ENCODE measurements at regions not wholly inside any gene's neighbourhood (a gene's known extent, or its start where the extent isn't known, plus 50 kb on each side); places are given as distances from the start of the nearest gene placed in this dataset.

GRCh38 chr10:91700273-91700672 is 67.4 kb upstream of the PPP1R3C start:
- 63 to 74% (median 73%) methylated on average over 5 of the region's 5 CpGs for WGBS, 3 donors
- H3K27ac ChIP-seq (ENCODE audit: low read depth in 1 of 3, low read length in 2 of 3), result no peak overlapping the region
- no peaks in the 10 kb centered on the region for H3K36me3 ChIP-seq (ENCODE audit: control insufficient read depth in 3 of 3, insufficient read depth in 2 of 3, low read depth in 1 of 3, low read length in 3 of 3)
- no peaks in the 10 kb centered on the region for H3K4me1 ChIP-seq (ENCODE audit: control insufficient read depth in 3 of 3, insufficient read depth in 2 of 3, low read depth in 1 of 3, low read length in 2 of 3)
- no peaks in the 10 kb centered on the region for H3K9me3 ChIP-seq (ENCODE audit: control insufficient read depth in 2 of 2, insufficient read depth in 1 of 2, low read depth in 1 of 2, low read length in 1 of 2)
- no peaks in the 10 kb centered on the region for H3K27me3 ChIP-seq (ENCODE audit: control insufficient read depth in 3 of 3, insufficient read depth in 3 of 3, low read length in 3 of 3)
- DNase-seq (no peak), FAIRE-seq (no peak)
- no peak overlapping the region for H3K4me3 ChIP-seq (ENCODE audit: low read depth in 1 of 3, low read length in 3 of 3)

- FAIRE-seq, result no peak
- 97% methylated on average over 3 of the region's 3 CpGs for WGBS, 3 donors
- Histone ChIP-seq H3K4me3 (ENCODE audit: low read depth in 1 of 3, low read length in 3 of 3) (no peak overlapping the region), H3K9me3 (ENCODE audit: control insufficient read depth in 2 of 2, insufficient read depth in 1 of 2, low read depth in 1 of 2, low read length in 1 of 2) (no peaks in the 10 kb centered on the region), H3K27ac (ENCODE audit: low read depth in 1 of 3, low read length in 2 of 3) (no peak overlapping the region), H3K4me1 (ENCODE audit: control insufficient read depth in 3 of 3, insufficient read depth in 2 of 3, low read depth in 1 of 3, low read length in 2 of 3) (no peaks in the 10 kb centered on the region), H3K36me3 (ENCODE audit: control insufficient read depth in 3 of 3, insufficient read depth in 2 of 3, low read depth in 1 of 3, low read length in 3 of 3) (no peaks in the 10 kb centered on the region), H3K27me3 (ENCODE audit: control insufficient read depth in 3 of 3, insufficient read depth in 3 of 3, low read length in 3 of 3) (no peaks in the 10 kb centered on the region)
- no peak for DNase-seq
These were observed 65.4 kb upstream of the PPP1R3C start for GRCh38 chr10:91698258-91698657.

- FAIRE-seq (no peak), DNase-seq (peak; percentile 69 to 71)
- no peaks in the 10 kb centered on the region for H3K9me3 ChIP-seq (ENCODE audit: control insufficient read depth in 2 of 2, insufficient read depth in 1 of 2, low read depth in 1 of 2, low read length in 1 of 2)
- no peak overlapping the region for H3K27ac ChIP-seq (ENCODE audit: low read depth in 1 of 3, low read length in 2 of 3)
- 65 to 79% (median 68%) methylated on average over 3 of the region's 3 CpGs for WGBS, 3 donors
- H3K4me3 ChIP-seq (ENCODE audit: low read depth in 1 of 3, low read length in 3 of 3), result no peak overlapping the region
- H3K27me3 ChIP-seq (ENCODE audit: control insufficient read depth in 3 of 3, insufficient read depth in 3 of 3, low read length in 3 of 3), result no peaks in the 10 kb centered on the region
- H3K4me1 ChIP-seq (ENCODE audit: control insufficient read depth in 3 of 3, insufficient read depth in 2 of 3, low read depth in 1 of 3, low read length in 2 of 3), result no peaks in the 10 kb centered on the region
- H3K36me3 ChIP-seq (ENCODE audit: control insufficient read depth in 3 of 3, insufficient read depth in 2 of 3, low read depth in 1 of 3, low read length in 3 of 3), result no peaks in the 10 kb centered on the region
These were observed 61.4 kb upstream of the PPP1R3C start for GRCh38 chr10:91694170-91694794.

GRCh38 chr10:91691981-91692380 is 59.1 kb upstream of the PPP1R3C start:
- no peaks in the 10 kb centered on the region for H3K9me3 ChIP-seq (ENCODE audit: control insufficient read depth in 2 of 2, insufficient read depth in 1 of 2, low read depth in 1 of 2, low read length in 1 of 2)
- H3K27me3 ChIP-seq (ENCODE audit: control insufficient read depth in 3 of 3, insufficient read depth in 3 of 3, low read length in 3 of 3), result no peaks in the 10 kb centered on the region
- FAIRE-seq (no peak), DNase-seq (no peak)
- WGBS, 3 donors, result 87 to 91% (median 90%) methylated on average over 6 of the region's 6 CpGs
- no peaks in the 10 kb centered on the region for H3K36me3 ChIP-seq (ENCODE audit: control insufficient read depth in 3 of 3, insufficient read depth in 2 of 3, low read depth in 1 of 3, low read length in 3 of 3)
- H3K27ac ChIP-seq (ENCODE audit: low read depth in 1 of 3, low read length in 2 of 3), result no peak overlapping the region
- no peak overlapping the region for H3K4me3 ChIP-seq (ENCODE audit: low read depth in 1 of 3, low read length in 3 of 3)
- H3K4me1 ChIP-seq (ENCODE audit: control insufficient read depth in 3 of 3, insufficient read depth in 2 of 3, low read depth in 1 of 3, low read length in 2 of 3), result no peaks in the 10 kb centered on the region

GRCh38 chr10:91690996-91691676 is 58.3 kb upstream of the PPP1R3C start:
- Histone ChIP-seq H3K4me1 (ENCODE audit: control insufficient read depth in 3 of 3, insufficient read depth in 2 of 3, low read depth in 1 of 3, low read length in 2 of 3) (no peaks in the 10 kb centered on the region), H3K4me3 (ENCODE audit: low read depth in 1 of 3, low read length in 3 of 3) (no peak overlapping the region), H3K27ac (ENCODE audit: low read depth in 1 of 3, low read length in 2 of 3) (no peak overlapping the region), H3K36me3 (ENCODE audit: control insufficient read depth in 3 of 3, insufficient read depth in 2 of 3, low read depth in 1 of 3, low read length in 3 of 3) (no peaks in the 10 kb centered on the region), H3K9me3 (ENCODE audit: control insufficient read depth in 2 of 2, insufficient read depth in 1 of 2, low read depth in 1 of 2, low read length in 1 of 2) (no peaks in the 10 kb centered on the region), H3K27me3 (ENCODE audit: control insufficient read depth in 3 of 3, insufficient read depth in 3 of 3, low read length in 3 of 3) (no peaks in the 10 kb centered on the region)
- DNase-seq, result no peak
- no peak for FAIRE-seq
- 81 to 91% (median 90%) methylated on average over 3 of the region's 3 CpGs for WGBS, 3 donors

GRCh38 chr10:91690412-91690811 is 57.5 kb upstream of the PPP1R3C start:
- H3K4me3 ChIP-seq (ENCODE audit: low read depth in 1 of 3, low read length in 3 of 3), result no peak overlapping the region
- H3K36me3 ChIP-seq (ENCODE audit: control insufficient read depth in 3 of 3, insufficient read depth in 2 of 3, low read depth in 1 of 3, low read length in 3 of 3), result no peaks in the 10 kb centered on the region
- no peak overlapping the region for H3K27ac ChIP-seq (ENCODE audit: low read depth in 1 of 3, low read length in 2 of 3)
- H3K4me1 ChIP-seq (ENCODE audit: control insufficient read depth in 3 of 3, insufficient read depth in 2 of 3, low read depth in 1 of 3, low read length in 2 of 3), result no peaks in the 10 kb centered on the region
- FAIRE-seq, result no peak
- no peaks in the 10 kb centered on the region for H3K27me3 ChIP-seq (ENCODE audit: control insufficient read depth in 3 of 3, insufficient read depth in 3 of 3, low read length in 3 of 3)
- DNase-seq, result no peak
- H3K9me3 ChIP-seq (ENCODE audit: control insufficient read depth in 2 of 2, insufficient read depth in 1 of 2, low read depth in 1 of 2, low read length in 1 of 2), result no peaks in the 10 kb centered on the region
- WGBS, 3 donors, result 67 to 80% (median 71%) methylated on average over 3 of the region's 3 CpGs

DNA sequence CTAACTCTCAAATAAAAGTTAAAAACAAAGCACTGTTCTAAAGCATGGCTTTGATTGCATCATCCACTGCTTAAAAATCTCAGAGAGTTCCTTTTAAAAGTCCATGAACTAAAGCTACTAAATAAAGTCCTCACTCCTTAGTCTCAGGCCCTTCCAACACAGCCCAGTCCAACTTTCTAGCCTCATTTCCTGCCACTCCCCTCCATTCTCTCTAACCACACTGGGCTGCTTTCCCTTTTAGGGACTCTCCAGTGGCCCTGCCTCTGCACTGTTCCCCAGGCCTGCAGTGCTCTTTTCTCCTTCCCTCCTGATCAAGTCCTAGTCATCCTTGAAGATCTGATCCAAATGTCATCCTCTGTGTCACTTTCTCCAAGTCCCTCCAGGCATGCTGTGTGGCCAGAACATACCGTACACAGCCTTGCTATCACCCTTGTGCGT is 56.9 kb upstream of the PPP1R3C start:
- H3K27me3 ChIP-seq (ENCODE audit: control insufficient read depth in 3 of 3, insufficient read depth in 3 of 3, low read length in 3 of 3), result no peaks in the 10 kb centered on the region
- no peaks in the 10 kb centered on the region for H3K36me3 ChIP-seq (ENCODE audit: control insufficient read depth in 3 of 3, insufficient read depth in 2 of 3, low read depth in 1 of 3, low read length in 3 of 3)
- peak overlapping the region in 1 of 3 donors; percentile 0 for H3K27ac ChIP-seq (ENCODE audit: low read depth in 1 of 3, low read length in 2 of 3)
- H3K4me3 ChIP-seq (ENCODE audit: low read depth in 1 of 3, low read length in 3 of 3), result no peak overlapping the region
- no peaks in the 10 kb centered on the region for H3K4me1 ChIP-seq (ENCODE audit: control insufficient read depth in 3 of 3, insufficient read depth in 2 of 3, low read depth in 1 of 3, low read length in 2 of 3)
- no peaks in the 10 kb centered on the region for H3K9me3 ChIP-seq (ENCODE audit: control insufficient read depth in 2 of 2, insufficient read depth in 1 of 2, low read depth in 1 of 2, low read length in 1 of 2)
- no peak for DNase-seq
- 88 to 92% (median 90%) methylated on average over 2 of the region's 2 CpGs for WGBS, 3 donors
- no peak for FAIRE-seq

DNA sequence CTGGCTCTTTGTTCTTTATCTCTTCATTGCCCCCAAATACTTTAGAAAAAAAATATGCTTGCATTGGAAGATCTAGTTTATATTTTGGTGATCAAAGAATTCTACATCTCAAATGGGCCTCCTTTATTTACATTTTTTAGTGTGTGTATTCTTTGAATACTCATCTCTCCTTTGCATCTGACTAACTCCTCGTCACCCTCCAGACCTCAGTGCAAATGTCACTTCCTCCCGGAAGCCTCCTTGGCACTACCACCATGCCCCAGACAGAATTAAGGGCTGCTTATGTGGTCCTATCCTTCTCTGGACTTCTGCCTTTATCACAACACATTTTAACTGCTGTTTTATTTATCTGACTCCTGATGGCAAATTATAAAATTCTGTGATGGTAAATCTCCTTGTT is 52.0 kb upstream of the PPP1R3C start:
- 33 to 83% (median 58%) methylated on average over 2 of the region's 2 CpGs for WGBS, 3 donors
- FAIRE-seq, result no peak
- H3K4me3 ChIP-seq (ENCODE audit: low read depth in 1 of 3, low read length in 3 of 3), result no peak overlapping the region
- no peaks in the 10 kb centered on the region for H3K4me1 ChIP-seq (ENCODE audit: control insufficient read depth in 3 of 3, insufficient read depth in 2 of 3, low read depth in 1 of 3, low read length in 2 of 3)
- no peak for DNase-seq
- H3K9me3 ChIP-seq (ENCODE audit: control insufficient read depth in 2 of 2, insufficient read depth in 1 of 2, low read depth in 1 of 2, low read length in 1 of 2), result no peaks in the 10 kb centered on the region
- no peak overlapping the region for H3K27ac ChIP-seq (ENCODE audit: low read depth in 1 of 3, low read length in 2 of 3)
- no peaks in the 10 kb centered on the region for H3K27me3 ChIP-seq (ENCODE audit: control insufficient read depth in 3 of 3, insufficient read depth in 3 of 3, low read length in 3 of 3)
- H3K36me3 ChIP-seq (ENCODE audit: control insufficient read depth in 3 of 3, insufficient read depth in 2 of 3, low read depth in 1 of 3, low read length in 3 of 3), result no peaks in the 10 kb centered on the region

DNA sequence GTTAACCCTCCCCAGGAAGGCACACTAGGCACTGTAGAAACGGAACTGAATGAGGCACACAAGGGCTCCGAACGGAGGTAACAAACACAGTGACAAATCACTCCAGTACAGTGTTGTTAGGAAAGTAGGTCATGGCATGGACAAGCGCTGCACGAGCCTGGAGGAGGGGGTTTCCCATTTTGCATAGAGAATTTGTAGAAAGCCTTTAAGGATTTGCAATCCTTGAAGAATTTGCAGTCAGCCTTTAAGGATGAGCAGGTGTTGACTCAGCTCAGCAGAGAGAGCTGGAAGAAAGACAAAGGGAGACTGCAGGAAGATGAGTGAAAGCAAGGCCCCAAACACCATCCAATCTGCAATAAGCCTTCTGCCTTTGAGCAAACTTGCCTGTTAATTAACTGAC is 51.1 kb upstream of the PPP1R3C start:
- Histone ChIP-seq H3K27ac (ENCODE audit: low read depth in 1 of 3, low read length in 2 of 3) (no peak overlapping the region), H3K4me3 (ENCODE audit: low read depth in 1 of 3, low read length in 3 of 3) (no peak overlapping the region), H3K27me3 (ENCODE audit: control insufficient read depth in 3 of 3, insufficient read depth in 3 of 3, low read length in 3 of 3) (no peaks in the 10 kb centered on the region), H3K4me1 (ENCODE audit: control insufficient read depth in 3 of 3, insufficient read depth in 2 of 3, low read depth in 1 of 3, low read length in 2 of 3) (no peaks in the 10 kb centered on the region), H3K36me3 (ENCODE audit: control insufficient read depth in 3 of 3, insufficient read depth in 2 of 3, low read depth in 1 of 3, low read length in 3 of 3) (no peaks in the 10 kb centered on the region), H3K9me3 (ENCODE audit: control insufficient read depth in 2 of 2, insufficient read depth in 1 of 2, low read depth in 1 of 2, low read length in 1 of 2) (no peaks in the 10 kb centered on the region)
- FAIRE-seq, result no peak
- no peak for DNase-seq
- WGBS, 3 donors, result 47 to 84% (median 66%) methylated on average over 5 of the region's 5 CpGs
